ENCODE measurements at regions not wholly inside any gene's neighbourhood (a gene's known extent, or its start where the extent isn't known, plus 50 kb on each side); places are given as distances from the start of the nearest gene placed in this dataset.

- no peak for TF ChIP-seq POLR2A (IDR thresholded peaks at IDR 0.05; ENCODE audit: low read length)
- no peak for TF ChIP-seq GATA1 (IDR thresholded peaks at IDR 0.05; ENCODE audit: low read depth, low read length)
- DNase-seq = no peak
Measured at GRCh38 chr3:154050216-154050615, 71.0 kb upstream of the ARHGEF26 start.

- no peak for TF ChIP-seq POLR2A (IDR thresholded peaks at IDR 0.05; ENCODE audit: low read length)
- TF ChIP-seq GATA1 (IDR thresholded peaks at IDR 0.05; ENCODE audit: low read depth, low read length) = no peak
- no peak for DNase-seq
Measured at GRCh38 chr3:154050766-154051165, 70.4 kb upstream of the ARHGEF26 start.

DNA sequence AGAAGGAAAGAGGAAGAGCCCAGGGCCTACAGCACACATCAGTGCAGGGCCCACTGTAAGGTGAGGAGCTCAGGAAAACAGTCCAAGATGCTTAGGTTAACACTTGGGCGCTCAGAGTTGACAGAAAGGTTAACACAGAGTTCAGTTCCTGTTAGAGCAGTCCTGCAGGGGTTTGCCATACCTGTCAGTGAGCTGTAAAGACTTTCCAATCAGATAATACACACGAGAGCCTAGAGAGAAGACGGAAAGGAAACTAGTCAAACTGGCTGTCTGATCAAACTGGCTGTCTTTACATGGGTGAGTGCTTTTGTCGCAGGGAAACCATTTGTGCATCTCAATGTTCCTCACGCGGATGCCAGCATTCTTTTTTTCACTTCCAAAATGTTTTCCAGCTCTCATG is 61.4 kb upstream of the ARHGEF26 start:
- DNase-seq = no peak
- TF ChIP-seq GATA1 (IDR thresholded peaks at IDR 0.05; ENCODE audit: low read depth, low read length) (no peak), POLR2A (IDR thresholded peaks at IDR 0.05; ENCODE audit: low read length) (no peak)

- TF ChIP-seq POLR2A (IDR thresholded peaks at IDR 0.05; ENCODE audit: low read length) = no peak
- no peak for TF ChIP-seq GATA1 (IDR thresholded peaks at IDR 0.05; ENCODE audit: low read depth, low read length)
- no peak for DNase-seq
Measured at GRCh38 chr3:154060238-154061000, 60.8 kb upstream of the ARHGEF26 start.

DNA sequence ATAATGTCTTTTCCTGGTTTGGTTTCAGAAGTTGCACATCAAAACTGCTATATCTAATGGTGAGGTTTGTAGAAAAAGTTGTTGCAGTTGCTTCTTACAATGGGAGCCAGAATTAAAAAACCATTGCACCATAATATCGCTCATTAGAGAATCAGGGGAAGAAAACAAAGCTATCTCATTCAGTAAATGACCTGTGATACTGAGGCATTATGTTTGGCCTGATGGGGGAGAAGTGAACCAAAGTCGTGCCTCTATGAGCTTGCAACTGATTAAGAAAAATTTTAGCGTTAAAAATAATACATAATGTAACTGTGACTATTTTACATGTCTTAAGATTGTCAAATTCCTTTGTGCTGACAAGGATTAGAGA is 60.2 kb upstream of the ARHGEF26 start:
- DNase-seq = no peak
- TF ChIP-seq POLR2A (IDR thresholded peaks at IDR 0.05; ENCODE audit: low read length) (no peak), GATA1 (IDR thresholded peaks at IDR 0.05; ENCODE audit: low read depth, low read length) (no peak)

GRCh38 chr3:154062513-154062912 is 58.7 kb upstream of the ARHGEF26 start:
- no peak for DNase-seq
- TF ChIP-seq GATA1 (IDR thresholded peaks at IDR 0.05; ENCODE audit: low read depth, low read length) (no peak), POLR2A (IDR thresholded peaks at IDR 0.05; ENCODE audit: low read length) (no peak)

DNA sequence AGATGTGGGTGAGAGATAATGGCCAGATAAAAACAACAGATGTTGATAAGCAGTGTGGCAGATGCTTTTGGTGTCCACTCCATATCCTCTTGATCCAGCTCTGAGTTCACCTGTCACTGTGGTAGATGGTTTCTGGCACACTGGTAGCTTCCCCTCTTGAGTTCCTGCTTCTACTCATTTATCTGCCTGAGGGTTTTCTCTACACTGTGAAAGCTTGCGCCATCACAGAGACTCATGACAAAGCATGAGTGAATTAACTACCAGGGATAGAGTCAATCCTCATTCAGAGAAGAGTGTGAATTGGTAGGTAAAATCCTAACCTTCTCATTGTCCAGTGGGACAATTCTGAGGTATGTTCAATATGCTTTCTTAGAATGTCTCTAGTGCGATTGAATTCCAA is 50.0 kb upstream of the ARHGEF26 start:
- TF ChIP-seq GATA1 (IDR thresholded peaks at IDR 0.05; ENCODE audit: low read depth, low read length) (no peak), POLR2A (IDR thresholded peaks at IDR 0.05; ENCODE audit: low read length) (no peak)
- DNase-seq = no peak
